Upper lobe of right lung (tissue), 1 donor: ENCODE measurements at regions not wholly inside any gene's neighbourhood (a gene's known extent, or its start where the extent isn't known, plus 50 kb on each side); places are given as distances from the start of the nearest gene placed in this dataset.

Experiments
- ATAC-seq: fragments of 200-7000 bp; cut with Tn5 transposase; one replicate; pipeline ENCODE4 v1.9.1; 2020; ENCODE audit warnings: mild to moderate bottlenecking, moderate library complexity
- DNase-seq: peaks from one replicate; pipeline ENCODE4 v3.0.0-alpha.2; 2020
- H3K27ac ChIP-seq: fragments of 200-600 bp; one replicate; pipeline ENCODE4 v1.8.0; 2022
- H3K27me3 ChIP-seq: fragments of 200-600 bp; one replicate; pipeline ENCODE4 v1.8.0; 2022; ENCODE audit warnings: mild to moderate bottlenecking
- H3K36me3 ChIP-seq: fragments of 200-600 bp; one replicate; pipeline ENCODE4 v1.8.0; 2022
- H3K4me1 ChIP-seq: fragments of 200-600 bp; one replicate; pipeline ENCODE4 v1.8.0; 2022
- H3K4me3 ChIP-seq: fragments of 200-600 bp; one replicate; pipeline ENCODE4 v1.8.0; 2022; ENCODE audit warnings: mild to moderate bottlenecking
- H3K9me3 ChIP-seq: fragments of 200-600 bp; one replicate; pipeline ENCODE4 v1.8.0; 2022
- intact Hi-C: fragments of 100-400 bp; cut with DNase I; formaldehyde crosslinking; loops from one replicate; pipeline ENCODE4 v1.11.0; 2022
- TF ChIP-seq, protein P1 (sequence below): fragments of 200-600 bp; IDR thresholded peaks from one replicate; pipeline ENCODE4 v1.8.0; 2022; ENCODE audit warnings: antibody characterized with exemption
- donor health status: DM: no; HTN: yes; CAD: no; lungs with severe emphysema.

DNA sequence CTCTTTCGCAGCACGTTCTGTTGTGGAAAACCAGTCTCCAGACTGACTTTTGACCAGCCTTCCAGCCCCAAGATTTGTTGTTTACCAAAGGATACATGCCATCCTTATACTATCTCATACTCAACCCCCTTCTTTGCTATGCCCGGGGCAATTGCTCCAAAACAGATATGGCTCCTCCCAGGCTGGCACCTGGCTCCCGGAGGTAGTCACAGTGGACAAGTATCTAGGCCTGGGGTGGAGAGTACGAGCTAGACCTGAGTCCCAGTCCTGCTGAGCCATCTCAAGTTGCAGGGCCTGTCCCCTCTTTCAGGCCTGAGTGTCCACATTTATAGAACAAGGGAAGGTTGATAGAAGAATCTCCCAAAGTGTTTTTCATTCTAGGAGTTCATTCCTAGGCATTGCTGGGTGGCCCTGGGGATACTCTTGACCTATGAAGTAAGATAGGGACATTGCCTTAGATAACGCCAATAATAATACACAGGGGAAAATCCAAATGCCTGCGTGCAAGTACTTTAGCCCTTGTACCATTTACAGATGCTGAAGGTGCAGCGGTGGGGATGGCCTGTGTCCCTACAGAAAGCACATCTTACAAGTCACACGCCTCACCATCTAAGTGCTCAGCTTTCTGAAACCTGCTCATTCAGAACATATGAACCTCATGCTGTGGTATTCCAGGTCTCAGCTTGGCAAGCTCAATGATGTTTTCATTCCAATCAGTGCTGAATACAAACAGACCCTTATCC lies 136.7 kb upstream of the MAMLD1 start:
- H3K36me3 ChIP-seq = no peaks in the 10 kb centered on the region
- ATAC-seq = no peak
- no peaks in the 10 kb centered on the region for H3K4me1 ChIP-seq
- H3K27me3 ChIP-seq = no peaks in the 10 kb centered on the region
- DNase-seq = no peak
- H3K4me3 ChIP-seq = no peak overlapping the region
- H3K9me3 ChIP-seq = no peaks in the 10 kb centered on the region
- no peak overlapping the region for H3K27ac ChIP-seq
- TF ChIP-seq, protein P1, sequence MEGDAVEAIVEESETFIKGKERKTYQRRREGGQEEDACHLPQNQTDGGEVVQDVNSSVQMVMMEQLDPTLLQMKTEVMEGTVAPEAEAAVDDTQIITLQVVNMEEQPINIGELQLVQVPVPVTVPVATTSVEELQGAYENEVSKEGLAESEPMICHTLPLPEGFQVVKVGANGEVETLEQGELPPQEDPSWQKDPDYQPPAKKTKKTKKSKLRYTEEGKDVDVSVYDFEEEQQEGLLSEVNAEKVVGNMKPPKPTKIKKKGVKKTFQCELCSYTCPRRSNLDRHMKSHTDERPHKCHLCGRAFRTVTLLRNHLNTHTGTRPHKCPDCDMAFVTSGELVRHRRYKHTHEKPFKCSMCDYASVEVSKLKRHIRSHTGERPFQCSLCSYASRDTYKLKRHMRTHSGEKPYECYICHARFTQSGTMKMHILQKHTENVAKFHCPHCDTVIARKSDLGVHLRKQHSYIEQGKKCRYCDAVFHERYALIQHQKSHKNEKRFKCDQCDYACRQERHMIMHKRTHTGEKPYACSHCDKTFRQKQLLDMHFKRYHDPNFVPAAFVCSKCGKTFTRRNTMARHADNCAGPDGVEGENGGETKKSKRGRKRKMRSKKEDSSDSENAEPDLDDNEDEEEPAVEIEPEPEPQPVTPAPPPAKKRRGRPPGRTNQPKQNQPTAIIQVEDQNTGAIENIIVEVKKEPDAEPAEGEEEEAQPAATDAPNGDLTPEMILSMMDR = no peak
- intact Hi-C loops = no loop called here

GRCh38 chrX:150227321-150227860 lies 135.7 kb upstream of the MAMLD1 start:
- Histone ChIP-seq H3K27me3 (no peaks in the 10 kb centered on the region), H3K36me3 (no peaks in the 10 kb centered on the region), H3K27ac (no peak overlapping the region), H3K4me1 (no peaks in the 10 kb centered on the region), H3K4me3 (no peak overlapping the region), H3K9me3 (no peaks in the 10 kb centered on the region)
- intact Hi-C loops = no loop called here
- ATAC-seq (no peak), DNase-seq (no peak)
- TF ChIP-seq, protein P1 = no peak

DNA sequence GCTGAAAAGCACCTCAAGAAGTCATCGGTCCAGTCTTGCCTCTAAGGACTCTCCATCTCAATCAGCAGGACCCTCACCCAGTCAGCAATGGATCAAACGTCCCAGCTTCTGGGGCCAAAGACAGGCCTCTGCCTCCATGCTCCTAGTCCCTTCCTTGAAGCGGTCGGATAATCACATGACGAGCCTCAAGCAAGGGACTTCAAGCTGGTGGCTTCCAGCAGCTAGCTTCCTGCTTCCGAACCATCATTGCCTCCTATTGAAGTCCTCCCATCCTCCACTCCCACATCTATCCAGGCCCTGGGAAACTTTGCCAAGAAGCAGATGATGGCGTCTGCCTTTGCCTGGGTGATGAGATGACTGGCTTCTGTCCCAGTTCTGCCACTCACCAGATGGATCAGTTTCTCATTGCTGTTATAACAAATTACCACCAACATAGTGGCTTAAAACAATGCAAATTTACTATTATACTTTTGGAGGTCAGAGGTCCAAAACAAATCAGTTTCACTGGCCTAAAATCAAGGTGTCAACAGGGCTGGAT lies 135.2 kb upstream of the MAMLD1 start:
- TF ChIP-seq, protein P1 = no peak
- no peak for ATAC-seq

GRCh38 chrX:150228431-150228830 lies 134.7 kb upstream of the MAMLD1 start:
- Histone ChIP-seq H3K4me3 (no peak overlapping the region), H3K36me3 (no peaks in the 10 kb centered on the region), H3K27ac (no peak overlapping the region), H3K4me1 (no peaks in the 10 kb centered on the region), H3K9me3 (no peaks in the 10 kb centered on the region), H3K27me3 (no peaks in the 10 kb centered on the region)
- TF ChIP-seq, protein P1 = no peak
- ATAC-seq (no peak), DNase-seq (no peak)
- intact Hi-C loops = no loop called here

More for the DNA sequence above, 135.2 kb upstream of the MAMLD1 start:
- no peak overlapping the region for H3K4me3 ChIP-seq
- H3K36me3 ChIP-seq = no peaks in the 10 kb centered on the region
- H3K27ac ChIP-seq = no peak overlapping the region
- H3K27me3 ChIP-seq = no peaks in the 10 kb centered on the region
- intact Hi-C loops = no loop called here
- no peaks in the 10 kb centered on the region for H3K4me1 ChIP-seq
- no peaks in the 10 kb centered on the region for H3K9me3 ChIP-seq
- no peak for DNase-seq

DNA sequence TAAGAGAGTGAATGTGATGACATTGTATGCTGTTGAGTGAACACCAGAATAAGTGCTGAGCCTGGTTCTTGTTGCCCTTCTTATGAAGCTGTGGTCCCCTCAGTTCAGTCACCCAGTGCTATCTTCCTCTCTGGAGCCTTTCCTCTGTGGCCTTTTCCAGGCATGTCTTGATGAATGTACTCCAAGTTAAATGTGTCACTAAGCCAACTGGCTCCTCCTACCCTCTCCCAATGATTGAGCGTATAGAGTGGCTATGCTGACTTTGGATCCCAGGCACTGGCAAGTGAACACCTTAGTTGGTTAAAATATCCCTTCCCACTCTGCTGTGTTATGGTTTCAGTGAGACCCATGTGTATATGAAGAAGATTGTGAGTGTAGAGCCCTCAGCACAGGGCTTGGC lies 134.1 kb upstream of the MAMLD1 start:
- no peaks in the 10 kb centered on the region for H3K4me1 ChIP-seq
- H3K4me3 ChIP-seq = no peak overlapping the region
- TF ChIP-seq, protein P1 = no peak
- DNase-seq (no peak), ATAC-seq (no peak)
- no peaks in the 10 kb centered on the region for H3K36me3 ChIP-seq
- no peaks in the 10 kb centered on the region for H3K9me3 ChIP-seq
- H3K27me3 ChIP-seq = no peaks in the 10 kb centered on the region
- intact Hi-C loops = no loop called here
- no peak overlapping the region for H3K27ac ChIP-seq
